H1 (cell line): ENCODE measurements at regions not wholly inside any gene's neighbourhood (a gene's known extent, or its start where the extent isn't known, plus 50 kb on each side); places are given as distances from the start of the nearest gene placed in this dataset.

ENCODE experiments used
- CTCF ChIA-PET: fragments of 300-600 bp; sonication (Branson Sonifier 250); formaldehyde crosslinking; loops from one replicate; lab custom pipeline; 2021; ENCODE audit not compliant: partially characterized antibody; lab: Charles Lee
- POLR2A ChIA-PET: fragments of 300-600 bp; sonication (Branson Sonifier 250); formaldehyde crosslinking; loops from one replicate; lab custom pipeline; 2021; ENCODE audit warnings: inconsistent platforms; ENCODE audit not compliant: partially characterized antibody; lab: Charles Lee
- DNase-seq, 2 experiments: peaks; one replicate each; pipeline versions ENCODE4 v3.0.0 to v3.0.0-alpha.2; 2010 to 2022; ENCODE audit warnings: low spot score in 2 of 2, low read depth in 1 of 2, mixed read lengths in 1 of 2
- FAIRE-seq: peaks from 2 replicates; lab custom pipeline; 2011; peaks lifted over from hg19 to GRCh38; lab: Jason Lieb, UNC
- H2AFZ ChIP-seq: 2 replicates; pipeline ENCODE4 v1.8.1; 2012; ENCODE audit warnings: low read length, inconsistent platforms
- H2AK5ac ChIP-seq: 2 replicates; pipeline ENCODE4 v1.6.1; 2013; ENCODE audit warnings: low read depth, low read length
- H2BK120ac ChIP-seq: replicated peaks from 2 replicates; pipeline ENCODE3; 2013; ENCODE audit warnings: low read depth, low read length, inconsistent platforms
- H2BK12ac ChIP-seq: 2 replicates; pipeline ENCODE4 v1.6.1; 2013; ENCODE audit warnings: low read depth, low read length
- H2BK15ac ChIP-seq: 2 replicates; pipeline ENCODE4 v1.6.1; 2013; ENCODE audit warnings: low read length
- H2BK20ac ChIP-seq: 2 replicates; pipeline ENCODE4 v1.6.1; 2013; ENCODE audit warnings: low read length
- H2BK5ac ChIP-seq: 2 replicates; pipeline ENCODE4 v1.6.1; 2013; ENCODE audit warnings: low read depth, low read length
- H3K14ac ChIP-seq: 2 replicates; pipeline ENCODE4 v1.6.1; 2013; ENCODE audit warnings: inconsistent platforms; ENCODE audit not compliant: insufficient read length
- H3K18ac ChIP-seq: 2 replicates; pipeline ENCODE4 v1.6.1; 2013; ENCODE audit warnings: low read length; ENCODE audit errors: extremely low read depth
- H3K23ac ChIP-seq: 2 replicates; pipeline ENCODE4 v1.6.1; 2013; ENCODE audit warnings: inconsistent platforms; ENCODE audit not compliant: insufficient read length
- H3K23me2 ChIP-seq: 2 replicates; pipeline ENCODE4 v1.6.1; 2013; ENCODE audit warnings: low read depth, low read length
- H3K27ac ChIP-seq: 2 replicates; pipeline ENCODE4 v1.6.1; 2011; ENCODE audit warnings: low read depth, low read length, inconsistent platforms
- H3K27me3 ChIP-seq, 4 experiments: replicated peaks in 1 of 4; 1 replicate in 1 of 4; 2 replicates in 3 of 4; pipeline versions ENCODE4 v1.6.1 to v1.8.1; 2011 to 2013; ENCODE audit warnings: low read length in 3 of 4, mild to moderate bottlenecking in 3 of 4, inconsistent platforms in 2 of 4, mixed read lengths in 2 of 4, moderate library complexity in 1 of 4; ENCODE audit not compliant: control insufficient read depth in 3 of 4, insufficient read depth in 3 of 4; ENCODE audit errors: extremely low read depth in 1 of 4
- H3K36me3 ChIP-seq, 4 experiments: 2 replicates each; pipeline versions ENCODE4 v1.6.1 to v1.8.1; 2011 to 2013; ENCODE audit warnings: mild to moderate bottlenecking in 4 of 4, low read length in 3 of 4, moderate library complexity in 2 of 4, control low read depth in 1 of 4, inconsistent platforms in 1 of 4; ENCODE audit not compliant: insufficient read depth in 4 of 4, control insufficient read depth in 2 of 4
- H3K4ac ChIP-seq: replicated peaks from 2 replicates; pipeline ENCODE3; 2013; ENCODE audit warnings: low read length, low read depth, mixed read lengths, inconsistent platforms; ENCODE audit not compliant: insufficient read length
- H3K4me1 ChIP-seq, 4 experiments: replicated peaks in 1 of 4; 1 replicate in 1 of 4; 2 replicates in 3 of 4; pipeline versions ENCODE4 v1.6.1 to v1.8.1; 2011 to 2013; ENCODE audit warnings: low read length in 3 of 4, inconsistent platforms in 2 of 4, mixed read lengths in 1 of 4; ENCODE audit not compliant: insufficient read depth in 4 of 4, control insufficient read depth in 3 of 4
- H3K4me2 ChIP-seq, 2 experiments: 2 replicates each; pipeline versions ENCODE4 v1.6.1 to v1.8.1; 2011 to 2013; ENCODE audit warnings: low read depth in 2 of 2, low read length in 2 of 2, control low read depth in 1 of 2, inconsistent platforms in 1 of 2, mild to moderate bottlenecking in 1 of 2; ENCODE audit not compliant: insufficient read depth in 1 of 2
- H3K4me3 ChIP-seq, 4 experiments: fragments of 200-600, 300-600 bp in 1 of 4; sonication (generic), shearing (Covaris generic), sonication (Bioruptor Twin) in 1 of 4; 2 replicates each; pipeline versions ENCODE4 v1.5.1 to v1.8.1; 2011 to 2016; ENCODE audit warnings: low read length in 4 of 4, low read depth in 3 of 4, control low read depth in 2 of 4, inconsistent platforms in 2 of 4, mild to moderate bottlenecking in 2 of 4, mixed read lengths in 1 of 4, moderate library complexity in 1 of 4; ENCODE audit not compliant: insufficient read depth in 2 of 4; ENCODE audit errors: extremely low read depth in 1 of 4
- H3K56ac ChIP-seq: replicated peaks from 2 replicates; pipeline ENCODE3; 2013; ENCODE audit warnings: low read depth, mild to moderate bottlenecking, mixed read lengths, low read length, inconsistent platforms; ENCODE audit not compliant: insufficient read length
- H3K79me1 ChIP-seq: 2 replicates; pipeline ENCODE4 v1.6.1; 2013; ENCODE audit warnings: low read depth, low read length, control low read depth
- H3K79me2 ChIP-seq, 2 experiments: 2 replicates each; pipeline versions ENCODE4 v1.6.1 to v1.8.1; 2012 to 2013; ENCODE audit warnings: low read length in 2 of 2, mild to moderate bottlenecking in 2 of 2, inconsistent platforms in 1 of 2; ENCODE audit not compliant: insufficient read depth in 2 of 2, control insufficient read depth in 1 of 2
- H3K9ac ChIP-seq, 4 experiments: replicated peaks in 1 of 4; 1 replicate in 1 of 4; 2 replicates in 3 of 4; pipeline versions ENCODE4 v1.6.1 to v1.8.1; 2011 to 2013; ENCODE audit warnings: low read depth in 3 of 4, low read length in 3 of 4, control low read depth in 2 of 4, mild to moderate bottlenecking in 2 of 4, moderate library complexity in 2 of 4, inconsistent platforms in 1 of 4; ENCODE audit errors: extremely low read depth in 1 of 4
- H3K9me3 ChIP-seq, 2 experiments: 2 replicates each; pipeline versions ENCODE4 v1.6.1 to v1.8.1; 2012 to 2013; ENCODE audit warnings: mild to moderate bottlenecking in 2 of 2, moderate library complexity in 2 of 2, control low read depth in 1 of 2, inconsistent platforms in 1 of 2, low read depth in 1 of 2, low read length in 1 of 2, mixed read lengths in 1 of 2; ENCODE audit not compliant: insufficient read depth in 2 of 2
- H4K20me1 ChIP-seq, 2 experiments: replicated peaks in 1 of 2; 2 replicates each; pipeline versions ENCODE3 to v1.8.1; 2011 to 2013; ENCODE audit warnings: inconsistent platforms in 2 of 2, low read length in 2 of 2, mild to moderate bottlenecking in 1 of 2; ENCODE audit not compliant: insufficient read depth in 2 of 2, control insufficient read depth in 1 of 2
- H4K5ac ChIP-seq: 2 replicates; pipeline ENCODE4 v1.6.1; 2013; ENCODE audit warnings: low read length, low read depth, mixed read lengths, inconsistent platforms; ENCODE audit not compliant: insufficient read length
- H4K8ac ChIP-seq: 2 replicates; pipeline ENCODE4 v1.8.0; 2013; ENCODE audit warnings: mild to moderate bottlenecking, moderate library complexity, low read length, inconsistent platforms; ENCODE audit not compliant: insufficient read depth; ENCODE audit errors: extremely low read depth
- H4K91ac ChIP-seq: replicated peaks from 2 replicates; pipeline ENCODE3; 2013; ENCODE audit warnings: low read length, mixed read lengths, inconsistent platforms; ENCODE audit not compliant: insufficient read length
- BRCA1 ChIP-seq: IDR thresholded peaks from 2 replicates; pipeline ENCODE4 v1.6.1; 2012; ENCODE audit warnings: low read depth, low read length, improper control_type of control experiment
- CHD2 ChIP-seq: IDR thresholded peaks from 2 replicates; pipeline ENCODE4 v1.6.1; 2012; ENCODE audit warnings: low read length, improper control_type of control experiment
- EZH2 ChIP-seq: fragments of 200-600 bp; sonication (generic); IDR thresholded peaks from 2 replicates; pipeline ENCODE4 v1.7.1; 2012; ENCODE audit warnings: low read depth, mild to moderate bottlenecking, moderate library complexity, low read length, inconsistent platforms; ENCODE audit not compliant: severe bottlenecking
- FOSL1 ChIP-seq: IDR thresholded peaks from 2 replicates; pipeline ENCODE4 v1.6.1; 2011; ENCODE audit warnings: mild to moderate bottlenecking, low read depth, low read length, moderate library complexity; ENCODE audit not compliant: insufficient read depth
- GTF2F1 ChIP-seq: IDR thresholded peaks from 2 replicates; pipeline ENCODE4 v1.6.1; 2012; ENCODE audit warnings: low read depth, low read length, improper control_type of control experiment, borderline replicate concordance
- MAFK ChIP-seq: IDR thresholded peaks from 2 replicates; pipeline ENCODE4 v1.6.1; 2012; ENCODE audit warnings: low read depth, mild to moderate bottlenecking, improper control_type of control experiment, low read length
- POLR2A ChIP-seq, 2 experiments: IDR thresholded peaks; 1 replicate in 1 of 2; 2 replicates in 1 of 2; pipeline ENCODE4 v1.6.1; 2011; ENCODE audit warnings: low read depth in 2 of 2, low read length in 2 of 2, mild to moderate bottlenecking in 2 of 2; ENCODE audit errors: control extremely low read depth in 1 of 2
- POU5F1 ChIP-seq: IDR thresholded peaks from 2 replicates; pipeline ENCODE4 v1.6.1; 2011; ENCODE audit warnings: low read depth, mild to moderate bottlenecking, low read length, moderate library complexity
- RBBP5 ChIP-seq: IDR thresholded peaks from 2 replicates; pipeline ENCODE4 v1.7.1; 2012; ENCODE audit warnings: low read depth, mild to moderate bottlenecking, inconsistent platforms, low read length, moderate library complexity, borderline replicate concordance
- SAP30 ChIP-seq: fragments of 300-600 bp; sonication (generic); IDR thresholded peaks from 2 replicates; pipeline ENCODE4 v1.7.1; 2012; ENCODE audit warnings: low read length, moderate library complexity, mild to moderate bottlenecking, inconsistent platforms; ENCODE audit not compliant: insufficient read depth, insufficient replicate concordance
- SP1 ChIP-seq: IDR thresholded peaks from 2 replicates; pipeline ENCODE4 v1.6.1; 2011; ENCODE audit warnings: low read depth, low read length
- WGBS, 2 experiments: shearing (Covaris generic) in 1 of 2; methylation state at CpG; one replicate each; pipeline versions ENCODE4 v1.1.6 to v1.1.7; 2013 to 2015; ENCODE audit warnings: low lambda C conversion rate in 2 of 2, mixed read lengths in 2 of 2, inconsistent platforms in 1 of 2, low coverage in 1 of 2, missing lambda C conversion rate in 1 of 2; ENCODE audit not compliant: insufficient replicate concordance in 2 of 2, insufficient coverage in 1 of 2, insufficient read length in 1 of 2; ENCODE audit errors: extremely low coverage in 1 of 2, missing lambda C conversion rate in 1 of 2; 5-methylcytosine and 5-hydroxymethylcytosine counted together

GRCh38 chr1:83000286-83000685 lies 998.6 kb downstream of the TTLL7 start:
- Histone ChIP-seq H3K27ac (no peak overlapping the region), H4K8ac (no peak overlapping the region), H2AK5ac (no peak overlapping the region), H3K4me3 (no peak overlapping the region), H3K36me3 (no peaks in the 10 kb centered on the region), H3K9me3 (no peaks in the 10 kb centered on the region), H3K27me3 (no peaks in the 10 kb centered on the region), H3K4ac (no peak overlapping the region), H2BK120ac (no peak overlapping the region), H2BK12ac (no peak overlapping the region), H2BK5ac (no peak overlapping the region), H3K14ac (no peak overlapping the region), H4K91ac (no peak overlapping the region), H2BK20ac (no peak overlapping the region), H4K5ac (no peak overlapping the region), H4K20me1 (no peaks in the 10 kb centered on the region), H3K79me2 (no peaks in the 10 kb centered on the region), H3K23me2 (no peaks in the 10 kb centered on the region), H3K79me1 (no peaks in the 10 kb centered on the region), H3K4me1 (no peaks in the 10 kb centered on the region), H2BK15ac (no peak overlapping the region), H3K18ac (no peak overlapping the region), H3K56ac (no peak overlapping the region), H3K9ac (no peak overlapping the region), H3K4me2 (no peak overlapping the region), H2AFZ (no peak overlapping the region), H3K23ac (no peak overlapping the region)
- 93% methylated on average over 4 of the region's 4 CpGs; no CpG with 5 or more reads in 1 of the 2 experiments for WGBS, 2 experiments
- no peak for DNase-seq
- no peak for TF ChIP-seq EZH2
- no peak for TF ChIP-seq MAFK
- no peak for TF ChIP-seq FOSL1
- no peak for TF ChIP-seq POLR2A (IDR thresholded peaks at IDR 0.05; ENCODE audit: control extremely low read depth in 1 of 2, low read depth in 2 of 2, low read length in 2 of 2)
- no peak for TF ChIP-seq SP1
- TF ChIP-seq CHD2 = no peak
- TF ChIP-seq SAP30 = no peak
- TF ChIP-seq GTF2F1 = no peak
- TF ChIP-seq POU5F1 = no peak
- TF ChIP-seq BRCA1 = no peak
- TF ChIP-seq RBBP5 = no peak
- ChIA-PET POLR2A (no interaction called here), CTCF (no interaction called here)
- FAIRE-seq = no peak
